ENCODE measurements at regions not wholly inside any gene's neighbourhood (a gene's known extent, or its start where the extent isn't known, plus 50 kb on each side); places are given as distances from the start of the nearest gene placed in this dataset.

DNA sequence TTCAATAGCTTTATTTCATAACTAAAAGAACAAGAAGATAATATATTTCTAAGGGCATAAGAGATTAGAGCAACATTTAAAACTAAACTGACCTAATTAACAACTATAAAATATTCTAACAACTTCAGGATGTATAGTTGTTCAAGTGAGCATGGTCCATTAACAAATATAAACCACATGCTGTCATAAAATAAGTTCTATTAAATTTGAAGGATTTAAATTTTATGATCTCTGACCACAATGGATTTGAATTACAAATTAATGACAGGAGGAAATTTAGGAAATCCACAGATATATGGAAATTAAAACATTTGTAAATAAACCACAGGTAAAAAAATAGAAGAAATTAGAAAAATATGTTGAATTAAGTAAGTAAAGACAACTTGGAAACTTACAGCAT, 196.5 kb upstream of the PCDH20 start:
- no peaks in the 10 kb centered on the region for H3K27me3 ChIP-seq (ENCODE audit: insufficient read depth, low read length)
- no peaks in the 10 kb centered on the region for H3K79me1 ChIP-seq (ENCODE audit: insufficient read depth, low read depth, low read length, poor library complexity, severe bottlenecking)
- no peaks in the 10 kb centered on the region for H3K79me2 ChIP-seq (ENCODE audit: insufficient read depth, low read length)
- H2AFZ ChIP-seq (ENCODE audit: low read length) = no peak overlapping the region
- no peak overlapping the region for H2AK5ac ChIP-seq (ENCODE audit: insufficient read length, low read length)
- H3K9ac ChIP-seq (ENCODE audit: extremely low read depth, insufficient read length, low read length) = no peak overlapping the region
- no peak overlapping the region for H2BK120ac ChIP-seq (ENCODE audit: low read depth, low read length, poor library complexity, severe bottlenecking)
- no peaks in the 10 kb centered on the region for H3K27me3 Mint-ChIP-seq (ENCODE audit: low read depth)
- H3K23ac ChIP-seq (ENCODE audit: insufficient read length, low read depth, low read length) = no peak overlapping the region
- H4K20me1 ChIP-seq (ENCODE audit: control insufficient read depth, insufficient read depth, insufficient read length) = no peaks in the 10 kb centered on the region
- no peak overlapping the region for H4K91ac ChIP-seq (ENCODE audit: insufficient read length, low read depth, low read length)
- no peak overlapping the region for H3K14ac ChIP-seq (ENCODE audit: insufficient read depth, low read length)
- no peaks in the 10 kb centered on the region for H3K23me2 ChIP-seq (ENCODE audit: insufficient read length, low read depth, low read length, poor library complexity, severe bottlenecking)
- H3K18ac ChIP-seq (ENCODE audit: insufficient read length, low read depth, low read length) = no peak overlapping the region
- H3K4me1 ChIP-seq (ENCODE audit: insufficient read depth, low read length) = no peaks in the 10 kb centered on the region
- H2BK20ac ChIP-seq (ENCODE audit: low read depth, low read length, poor library complexity, severe bottlenecking) = no peak overlapping the region
- H3K9me3 Mint-ChIP-seq = peaks cover under 1 to 4% of the 10 kb centered on the region in 2 experiments; a peak in 4 of 5 replicates
- H4K5ac ChIP-seq (ENCODE audit: insufficient read length, low read depth, low read length) = no peak overlapping the region
- peaks cover 11 to 14% of the 10 kb centered on the region in 2 experiments for H3K4me1 Mint-ChIP-seq
- no peak overlapping the region for H3K27ac Mint-ChIP-seq
- no peak overlapping the region for H3K27ac ChIP-seq (ENCODE audit: insufficient read length, low read depth, low read length)
- H2BK15ac ChIP-seq (ENCODE audit: low read depth, low read length) = no peak overlapping the region
- no peak overlapping the region for H2BK12ac ChIP-seq (ENCODE audit: insufficient read length, low read depth, low read length)
- no peak for DNase-seq
- H3K4me3 Mint-ChIP-seq = no peak overlapping the region
- H3K56ac ChIP-seq (ENCODE audit: insufficient read length, low read depth, low read length) = no peak overlapping the region
- no peak overlapping the region for H3T11ph ChIP-seq (ENCODE audit: low read length)
- no peak overlapping the region for H4K8ac ChIP-seq (replicated peaks; ENCODE audit: insufficient read length, low read depth, low read length)
- H3K4ac ChIP-seq (ENCODE audit: low read depth, low read length) = no peak overlapping the region
- H3K36me3 Mint-ChIP-seq (ENCODE audit: insufficient read depth in 1 of 3, low read depth in 3 of 3) = peaks cover 1 to 5% (median 3%) of the 10 kb centered on the region in 3 experiments; a peak in 6 of 7 replicates
- H3K9me3 ChIP-seq (ENCODE audit: control insufficient read depth, low read depth, low read length) = no peaks in the 10 kb centered on the region
- TF ChIP-seq, protein P1, sequence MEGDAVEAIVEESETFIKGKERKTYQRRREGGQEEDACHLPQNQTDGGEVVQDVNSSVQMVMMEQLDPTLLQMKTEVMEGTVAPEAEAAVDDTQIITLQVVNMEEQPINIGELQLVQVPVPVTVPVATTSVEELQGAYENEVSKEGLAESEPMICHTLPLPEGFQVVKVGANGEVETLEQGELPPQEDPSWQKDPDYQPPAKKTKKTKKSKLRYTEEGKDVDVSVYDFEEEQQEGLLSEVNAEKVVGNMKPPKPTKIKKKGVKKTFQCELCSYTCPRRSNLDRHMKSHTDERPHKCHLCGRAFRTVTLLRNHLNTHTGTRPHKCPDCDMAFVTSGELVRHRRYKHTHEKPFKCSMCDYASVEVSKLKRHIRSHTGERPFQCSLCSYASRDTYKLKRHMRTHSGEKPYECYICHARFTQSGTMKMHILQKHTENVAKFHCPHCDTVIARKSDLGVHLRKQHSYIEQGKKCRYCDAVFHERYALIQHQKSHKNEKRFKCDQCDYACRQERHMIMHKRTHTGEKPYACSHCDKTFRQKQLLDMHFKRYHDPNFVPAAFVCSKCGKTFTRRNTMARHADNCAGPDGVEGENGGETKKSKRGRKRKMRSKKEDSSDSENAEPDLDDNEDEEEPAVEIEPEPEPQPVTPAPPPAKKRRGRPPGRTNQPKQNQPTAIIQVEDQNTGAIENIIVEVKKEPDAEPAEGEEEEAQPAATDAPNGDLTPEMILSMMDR (conservative IDR thresholded peaks at IDR 0.05) = no peak
- H3K4me2 ChIP-seq (ENCODE audit: insufficient read depth, insufficient read length, low read length) = no peak overlapping the region
- no peak overlapping the region for H2BK5ac ChIP-seq (ENCODE audit: insufficient read length, low read length)
